ENCODE measurements at regions not wholly inside any gene's neighbourhood (a gene's known extent, or its start where the extent isn't known, plus 50 kb on each side); places are given as distances from the start of the nearest gene placed in this dataset.

DNA sequence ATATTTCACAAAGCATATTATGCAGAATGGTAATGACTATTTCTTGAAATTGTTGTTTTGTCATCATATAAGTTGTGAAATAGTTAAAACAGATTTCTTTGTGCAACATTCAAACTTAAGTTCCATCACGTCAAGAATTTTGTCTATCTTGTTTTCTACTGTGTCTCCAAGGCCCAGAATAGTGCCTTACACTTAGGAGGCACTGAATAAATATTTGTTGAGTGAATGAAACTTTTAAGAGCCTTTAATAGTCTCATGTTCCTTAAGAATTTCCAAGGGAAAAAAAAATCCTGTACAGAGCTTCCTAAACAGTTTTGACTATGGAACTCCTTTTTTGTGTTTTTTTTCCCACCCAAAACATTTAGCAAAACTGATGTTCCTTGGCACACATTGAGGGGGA, 50.8 kb upstream of the TNFSF18 start:
- no peak for TF ChIP-seq CTCF (conservative IDR thresholded peaks at IDR 0.05)
- H3K9me3 Mint-ChIP-seq, result peaks cover 4 to 10% of the 10 kb centered on the region in 2 experiments; a peak in 3 of 5 replicates
- H3K23ac ChIP-seq (ENCODE audit: insufficient read length, low read depth, low read length), result no peak overlapping the region
- no peak for DNase-seq
- no peak overlapping the region for H3K4me3 Mint-ChIP-seq
- H3K36me3 Mint-ChIP-seq (ENCODE audit: insufficient read depth in 1 of 3, low read depth in 3 of 3), result no peaks in the 10 kb centered on the region; a peak in 1 of 7 replicates
- H3K27me3 ChIP-seq (ENCODE audit: insufficient read depth, low read length), result no peaks in the 10 kb centered on the region
- H2AFZ ChIP-seq (ENCODE audit: low read length), result no peak overlapping the region
- H4K91ac ChIP-seq (ENCODE audit: insufficient read length, low read depth, low read length), result no peak overlapping the region
- no peaks in the 10 kb centered on the region for H4K20me1 ChIP-seq (ENCODE audit: control insufficient read depth, insufficient read depth, insufficient read length)
- no peaks in the 10 kb centered on the region for H3K79me2 ChIP-seq (ENCODE audit: insufficient read depth, low read length)
- H3K4me1 ChIP-seq (ENCODE audit: insufficient read depth, low read length), result no peaks in the 10 kb centered on the region
- no peak overlapping the region for H4K5ac ChIP-seq (ENCODE audit: insufficient read length, low read depth, low read length)
- H2BK12ac ChIP-seq (ENCODE audit: insufficient read length, low read depth, low read length), result no peak overlapping the region
- no peak overlapping the region for H2AK5ac ChIP-seq (ENCODE audit: insufficient read length, low read length)
- no peaks in the 10 kb centered on the region for H3K79me1 ChIP-seq (ENCODE audit: insufficient read depth, low read depth, low read length, poor library complexity, severe bottlenecking)
- WGBS (ENCODE audit: extremely low coverage, insufficient read length, low lambda C conversion rate), result no CpG with 5 or more reads among the region's 1 CpG
- no peak overlapping the region for H3K4me2 ChIP-seq (ENCODE audit: insufficient read depth, insufficient read length, low read length)
- no peak overlapping the region for H3K18ac ChIP-seq (ENCODE audit: insufficient read length, low read depth, low read length)
- no peak overlapping the region for H2BK20ac ChIP-seq (ENCODE audit: low read depth, low read length, poor library complexity, severe bottlenecking)
- no peak overlapping the region for H3K4ac ChIP-seq (ENCODE audit: low read depth, low read length)
- H3K27me3 Mint-ChIP-seq (ENCODE audit: low read depth), result no peaks in the 10 kb centered on the region
- H3K4me1 Mint-ChIP-seq, result no peaks in the 10 kb centered on the region
- no peaks in the 10 kb centered on the region for H3K23me2 ChIP-seq (ENCODE audit: insufficient read length, low read depth, low read length, poor library complexity, severe bottlenecking)
- no peak overlapping the region for H2BK5ac ChIP-seq (ENCODE audit: insufficient read length, low read length)
- no peak overlapping the region for H3K27ac ChIP-seq (ENCODE audit: insufficient read length, low read depth, low read length)
- no peak overlapping the region for H3T11ph ChIP-seq (ENCODE audit: low read length)
- H4K8ac ChIP-seq (replicated peaks; ENCODE audit: insufficient read length, low read depth, low read length), result no peak overlapping the region
- H3K9me3 ChIP-seq (ENCODE audit: control insufficient read depth, low read depth, low read length), result no peaks in the 10 kb centered on the region
- no peak overlapping the region for H3K27ac Mint-ChIP-seq
- no peak overlapping the region for H3K56ac ChIP-seq (ENCODE audit: insufficient read length, low read depth, low read length)
- no peak overlapping the region for H2BK120ac ChIP-seq (ENCODE audit: low read depth, low read length, poor library complexity, severe bottlenecking)
- H2BK15ac ChIP-seq (ENCODE audit: low read depth, low read length), result no peak overlapping the region
- H3K9ac ChIP-seq (ENCODE audit: extremely low read depth, insufficient read length, low read length), result no peak overlapping the region
- no peak overlapping the region for H3K14ac ChIP-seq (ENCODE audit: insufficient read depth, low read length)

Data from H9 (cell line).